NCI-H446 (cell line): ENCODE measurements at regions not wholly inside any gene's neighbourhood (a gene's known extent, or its start where the extent isn't known, plus 50 kb on each side); places are given as distances from the start of the nearest gene placed in this dataset.

Experiments used
- DNase-seq, 2 experiments: peaks; one replicate each; lab custom pipeline; 2025; lab: John Stamatoyannopoulos, UW

DNA sequence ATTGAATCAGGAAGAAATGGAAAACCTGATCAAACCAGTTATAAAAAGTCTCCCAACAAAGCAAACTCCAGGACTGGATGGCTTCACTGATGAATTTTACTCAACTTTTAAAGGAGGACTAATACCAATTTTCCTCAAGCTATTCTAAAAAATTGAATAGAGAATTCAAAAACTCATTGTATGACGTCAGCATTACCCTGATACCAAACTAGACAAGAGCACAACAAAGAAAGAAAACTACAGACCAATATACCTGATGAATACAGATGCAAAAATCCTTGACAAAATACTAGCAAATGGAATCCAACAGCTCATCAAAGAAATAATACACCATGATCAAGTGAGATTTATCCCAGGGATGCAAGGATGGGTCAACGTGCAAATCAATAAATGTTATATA, 172.9 kb downstream of the FNDC1 start:
- no peak for DNase-seq

DNA sequence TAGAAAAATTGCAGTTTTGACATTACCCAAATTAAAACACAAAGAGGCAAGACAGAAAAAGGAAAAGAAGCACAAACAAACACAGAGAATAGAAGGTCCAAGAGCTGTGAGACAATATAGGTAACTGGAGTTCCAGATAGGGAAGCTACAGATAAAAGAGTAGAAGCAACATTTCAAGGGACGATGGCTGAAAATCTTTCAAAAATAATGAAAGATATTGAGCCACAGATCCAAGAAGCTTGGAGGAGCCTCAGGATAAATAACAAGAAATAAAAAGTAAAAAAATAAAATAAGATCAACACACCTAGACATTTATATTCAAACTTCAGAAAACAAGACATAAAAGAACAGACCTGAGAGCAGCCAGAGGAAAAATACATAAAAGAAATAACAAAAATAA, 164.9 kb downstream of the FNDC1 start:
- no peak for DNase-seq

DNA sequence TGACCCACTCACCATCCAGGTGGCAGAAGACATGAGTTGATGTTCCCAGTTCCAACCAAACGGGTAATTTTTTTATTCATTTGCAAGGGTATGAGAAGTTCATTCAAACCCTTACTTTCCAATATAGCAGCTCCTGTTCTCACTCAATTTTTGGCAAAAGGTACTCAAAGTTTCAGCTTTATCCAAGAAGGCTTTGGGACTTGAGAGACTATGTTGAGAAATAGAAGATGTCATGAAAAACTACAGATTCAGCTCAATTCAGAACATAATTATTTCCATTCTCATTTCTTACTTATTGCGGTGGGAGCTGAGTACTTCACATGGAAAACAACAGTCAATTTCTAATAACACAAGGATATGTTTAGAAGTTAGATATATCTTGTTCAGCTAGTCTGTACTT, 162.3 kb downstream of the FNDC1 start:
- DNase-seq, result no peak

DNA sequence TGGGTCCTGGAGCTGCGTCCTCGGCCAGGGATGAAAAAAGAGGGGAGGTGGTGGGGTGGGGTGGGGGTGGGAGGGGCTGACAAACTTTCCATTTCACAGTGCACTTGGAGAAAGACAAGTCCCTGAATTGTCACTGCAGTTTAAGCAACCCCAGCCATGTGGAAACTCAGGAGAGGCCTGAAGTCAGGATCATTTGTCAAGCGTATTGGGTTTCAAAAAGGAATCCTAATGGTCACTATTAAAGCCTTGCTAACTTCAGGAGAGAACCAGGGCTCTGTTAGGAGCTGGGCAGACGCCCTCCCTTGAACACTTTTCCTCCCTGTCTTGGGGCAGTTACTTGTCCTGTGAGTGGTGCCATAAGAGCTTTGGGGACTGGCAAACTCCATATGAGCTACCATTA, 159.9 kb downstream of the FNDC1 start:
- no peak for DNase-seq

DNA sequence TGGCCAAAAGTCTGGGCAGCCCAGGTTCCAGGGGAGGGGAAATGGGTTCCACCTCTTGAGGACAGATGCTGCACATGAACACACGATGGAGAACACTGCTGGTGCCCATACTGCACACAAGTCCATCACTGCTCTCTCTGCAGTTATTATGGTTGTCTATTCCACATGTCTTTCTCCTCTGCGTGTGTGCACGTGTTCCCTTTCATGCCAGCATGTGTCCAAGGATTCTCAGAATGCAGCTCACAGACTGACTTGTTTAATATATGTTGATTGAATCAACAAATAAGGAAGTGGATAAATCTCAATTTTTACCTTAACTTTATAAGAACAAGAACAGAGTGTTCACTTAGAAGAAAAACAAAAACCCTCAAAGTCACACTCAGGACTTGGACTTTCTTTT, 158.9 kb downstream of the FNDC1 start:
- DNase-seq, result no peak

DNA sequence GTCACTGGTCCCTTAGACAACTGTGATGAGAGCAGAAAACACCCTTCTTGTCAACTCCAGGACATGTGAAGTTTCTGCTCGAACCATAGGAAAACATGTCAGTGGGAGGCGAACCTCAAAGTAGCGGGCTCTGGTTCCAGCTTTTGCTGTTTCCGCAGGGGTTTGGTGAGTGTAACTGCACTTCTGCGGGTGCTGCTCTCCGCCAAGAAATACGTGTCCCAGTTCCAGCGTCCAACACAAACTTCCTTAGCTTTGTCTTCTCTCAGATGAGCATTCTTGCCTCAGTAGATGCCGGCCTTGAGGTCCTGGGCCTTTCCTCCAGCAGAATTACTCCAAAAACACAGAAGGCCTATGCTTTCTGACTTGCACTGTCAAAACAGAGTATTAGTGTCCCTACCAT, 156.3 kb downstream of the FNDC1 start:
- DNase-seq, result no peak

DNA sequence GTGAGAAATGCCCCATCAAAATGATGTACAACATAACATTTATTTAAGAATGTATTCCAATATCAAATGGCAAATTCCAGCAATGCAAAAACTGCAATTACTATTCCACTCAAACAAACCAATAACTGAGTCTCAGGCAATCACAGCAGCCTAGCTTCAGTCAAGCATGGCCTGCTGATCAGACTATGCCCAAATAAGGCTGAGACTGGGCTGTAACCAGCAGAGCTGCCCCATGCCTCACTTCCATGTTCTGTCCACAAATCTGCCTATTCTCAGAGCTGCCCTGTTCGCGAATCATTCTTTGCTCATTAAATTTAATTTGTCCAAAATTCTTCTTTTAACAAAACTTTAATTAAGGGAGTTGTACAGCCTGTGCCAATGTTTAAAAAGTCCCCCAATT, 155.4 kb downstream of the FNDC1 start:
- DNase-seq, result no peak
